HG02588 (cell line): ENCODE measurements at regions not wholly inside any gene's neighbourhood (a gene's known extent, or its start where the extent isn't known, plus 50 kb on each side); places are given as distances from the start of the nearest gene placed in this dataset.
"Not testable (repeated sequence)": the region's sequence is repeated elsewhere in the genome, so short reads cannot be mapped to it uniquely, and the experiment has no call there.

Experiments
- ATAC-seq: cut with Tn5 transposase; IDR thresholded peaks from one replicate; pipeline ENCODE4 v1.9.1; 2021; ENCODE audit warnings: mild to moderate bottlenecking, moderate library complexity; ENCODE audit not compliant: unreplicated experiment

DNA sequence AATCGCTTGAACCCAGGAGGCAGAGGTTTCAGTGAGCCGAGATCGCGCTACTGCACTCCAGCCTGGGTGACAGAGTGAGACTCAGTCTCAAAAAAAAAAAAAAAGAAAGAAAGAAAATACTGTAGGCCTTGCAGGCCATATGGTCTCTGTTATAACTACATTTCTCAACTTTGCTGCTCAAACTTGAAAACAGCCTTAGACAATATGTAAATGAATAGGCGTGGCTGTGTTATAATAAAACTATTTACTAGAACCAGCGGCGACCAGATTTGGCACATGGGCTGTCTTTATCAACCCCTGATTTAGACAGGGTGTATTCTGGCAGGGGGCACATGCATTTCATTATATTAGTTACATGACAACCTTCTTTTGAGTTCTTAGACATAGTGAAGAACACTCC is 130.0 kb downstream of the C9orf152 start:
- no peak for ATAC-seq

GRCh38 chr9:110078604-110079003 is 129.4 kb downstream of the C9orf152 start:
- ATAC-seq = no peak

DNA sequence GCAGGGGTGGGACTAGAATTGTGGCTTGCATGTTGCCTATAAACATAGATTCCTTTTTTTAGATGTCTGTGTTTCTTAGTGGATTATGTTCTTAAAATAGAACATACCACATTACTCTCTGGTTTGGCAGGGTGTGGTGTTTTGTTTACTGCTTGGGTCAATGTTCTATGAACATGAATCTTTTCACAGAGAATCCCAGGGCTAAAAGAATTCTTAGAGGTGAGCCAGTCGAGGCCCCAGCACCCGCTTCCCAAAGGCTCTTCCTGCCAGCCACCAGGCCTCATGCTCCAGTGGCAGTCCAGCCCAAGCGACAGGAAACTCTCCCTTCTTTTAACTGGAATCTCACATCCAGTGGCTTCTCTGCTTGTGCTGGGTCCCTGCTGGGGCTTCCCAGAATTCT is 126.6 kb downstream of the C9orf152 start:
- ATAC-seq = no peak

DNA sequence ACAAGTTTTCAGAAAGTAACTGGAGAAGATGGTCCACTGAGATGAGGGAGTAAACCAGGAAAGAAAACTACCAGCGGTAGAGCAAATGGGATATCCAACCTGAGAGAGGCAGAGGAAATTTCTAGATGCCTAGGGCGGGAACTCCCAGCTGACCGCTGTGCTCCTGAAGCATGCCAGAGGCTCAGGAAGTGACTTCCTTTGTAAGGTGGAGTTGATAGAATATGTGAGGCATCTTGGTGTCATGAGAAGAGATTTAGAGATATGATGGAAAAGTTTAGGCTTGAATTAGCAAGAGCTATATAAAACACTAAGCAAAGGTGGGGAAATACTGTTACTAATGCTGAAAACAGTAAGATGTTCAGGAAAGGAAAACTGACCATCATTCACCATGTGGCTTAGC is 124.1 kb downstream of the C9orf152 start:
- no peak for ATAC-seq

DNA sequence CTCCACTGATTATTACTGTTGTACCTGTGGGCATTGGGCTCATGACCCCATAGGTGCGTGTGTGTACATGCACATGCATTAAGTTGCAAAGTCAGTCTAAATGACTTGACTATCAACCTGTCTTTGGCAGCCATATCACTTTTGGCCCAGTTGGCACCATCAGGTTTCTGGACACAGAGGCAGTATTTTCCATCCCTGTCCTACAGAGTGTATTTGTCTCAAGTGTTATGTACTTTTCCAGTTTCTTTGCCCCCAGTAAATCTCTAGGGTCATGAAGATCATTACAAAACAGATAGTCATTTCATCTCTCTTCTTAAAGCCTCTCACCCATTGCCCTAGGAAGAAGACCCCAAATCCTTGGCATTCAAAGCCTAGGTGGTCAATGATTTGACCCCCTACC is 121.4 kb downstream of the C9orf152 start:
- no peak for ATAC-seq

GRCh38 chr9:110087605-110088004 is 120.4 kb downstream of the C9orf152 start:
- ATAC-seq = no peak

DNA sequence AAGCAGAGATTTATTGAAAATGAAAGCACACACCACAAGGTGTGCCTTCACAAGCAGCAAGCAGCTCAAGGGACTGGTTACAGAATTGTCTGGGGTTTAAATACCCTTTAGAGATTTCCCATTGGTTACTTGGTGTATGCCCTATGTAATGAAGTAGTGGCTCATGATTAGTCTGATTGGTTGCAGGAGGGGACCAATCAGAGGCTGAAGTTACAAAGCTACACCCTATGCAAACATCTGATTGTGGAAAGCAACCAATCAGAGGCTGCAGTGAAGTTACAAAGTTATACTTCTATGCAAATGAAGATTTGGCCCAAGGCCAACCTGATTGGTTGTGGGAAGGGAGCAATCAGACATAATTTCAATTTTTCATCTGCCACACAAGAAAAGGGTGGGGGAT is 119.9 kb downstream of the C9orf152 start:
- ATAC-seq = no peak

GRCh38 chr9:110089681-110090370 is 118.1 kb downstream of the C9orf152 start:
- ATAC-seq = no peak

DNA sequence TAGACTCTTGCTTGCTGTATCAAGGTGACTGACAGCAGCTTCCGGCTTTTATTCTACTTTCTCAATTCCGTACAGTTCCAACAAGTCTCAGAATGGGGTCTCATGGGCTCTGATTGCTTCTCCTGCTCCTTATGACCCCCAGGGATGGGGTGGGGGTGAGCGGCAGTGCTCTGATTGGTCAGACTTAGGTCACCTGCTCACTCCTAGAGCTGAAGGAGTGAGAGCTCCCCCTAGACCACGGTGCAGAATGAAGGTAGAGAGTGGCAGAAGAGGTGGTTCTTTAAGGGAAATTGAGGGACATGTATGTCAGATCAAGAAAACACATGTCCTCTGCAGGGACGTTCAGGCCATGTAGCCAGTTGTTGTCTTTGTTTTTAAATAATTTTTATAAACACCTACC is 115.2 kb downstream of the C9orf152 start:
- ATAC-seq = no peak

- no peak for ATAC-seq
These were observed 114.5 kb downstream of the C9orf152 start for GRCh38 chr9:110093417-110093816.

GRCh38 chr9:110093871-110094270 is 114.1 kb downstream of the C9orf152 start:
- ATAC-seq = no peak

- no peak for ATAC-seq
These were observed 112.8 kb downstream of the C9orf152 start for GRCh38 chr9:110095161-110095595.

DNA sequence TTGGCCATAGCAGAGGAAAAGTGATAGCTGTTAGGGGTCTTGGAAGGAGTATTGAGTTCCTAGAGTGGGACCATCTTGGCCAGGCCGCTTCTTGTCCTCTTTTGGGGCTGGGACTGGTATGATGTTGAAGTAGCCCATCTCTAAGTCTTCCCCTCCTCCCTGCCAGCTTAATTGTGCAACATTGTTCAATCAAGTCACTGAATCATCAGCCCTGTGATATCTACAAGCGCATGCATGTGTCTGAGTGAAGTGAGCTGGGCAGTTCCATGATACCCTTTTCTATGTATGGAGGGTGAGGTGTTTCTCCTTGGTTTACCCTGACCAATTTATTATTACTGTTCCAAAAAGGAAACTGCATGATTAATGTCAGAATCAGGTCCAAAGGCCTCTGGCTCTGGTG is 112.2 kb downstream of the C9orf152 start:
- ATAC-seq = no peak

DNA sequence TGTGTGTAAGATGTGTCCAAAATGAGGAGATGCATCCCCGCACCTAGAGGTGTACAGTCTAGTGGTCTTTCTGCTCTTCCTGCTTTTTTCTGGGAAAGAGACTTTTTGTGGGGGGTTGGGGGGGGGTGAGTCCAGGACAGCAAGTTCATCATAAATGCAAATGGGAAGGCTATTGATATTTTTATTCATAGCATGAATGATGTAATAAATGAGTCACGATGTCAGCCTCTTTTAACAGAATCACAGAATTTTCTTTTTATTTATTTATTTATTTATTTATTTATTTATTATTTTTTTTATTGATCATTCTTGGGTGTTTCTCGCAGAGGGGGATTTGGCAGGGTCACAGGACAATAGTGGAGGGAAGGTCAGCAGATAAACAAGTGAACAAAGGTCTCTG is 111.3 kb downstream of the C9orf152 start:
- not testable (repeated sequence) for ATAC-seq

DNA sequence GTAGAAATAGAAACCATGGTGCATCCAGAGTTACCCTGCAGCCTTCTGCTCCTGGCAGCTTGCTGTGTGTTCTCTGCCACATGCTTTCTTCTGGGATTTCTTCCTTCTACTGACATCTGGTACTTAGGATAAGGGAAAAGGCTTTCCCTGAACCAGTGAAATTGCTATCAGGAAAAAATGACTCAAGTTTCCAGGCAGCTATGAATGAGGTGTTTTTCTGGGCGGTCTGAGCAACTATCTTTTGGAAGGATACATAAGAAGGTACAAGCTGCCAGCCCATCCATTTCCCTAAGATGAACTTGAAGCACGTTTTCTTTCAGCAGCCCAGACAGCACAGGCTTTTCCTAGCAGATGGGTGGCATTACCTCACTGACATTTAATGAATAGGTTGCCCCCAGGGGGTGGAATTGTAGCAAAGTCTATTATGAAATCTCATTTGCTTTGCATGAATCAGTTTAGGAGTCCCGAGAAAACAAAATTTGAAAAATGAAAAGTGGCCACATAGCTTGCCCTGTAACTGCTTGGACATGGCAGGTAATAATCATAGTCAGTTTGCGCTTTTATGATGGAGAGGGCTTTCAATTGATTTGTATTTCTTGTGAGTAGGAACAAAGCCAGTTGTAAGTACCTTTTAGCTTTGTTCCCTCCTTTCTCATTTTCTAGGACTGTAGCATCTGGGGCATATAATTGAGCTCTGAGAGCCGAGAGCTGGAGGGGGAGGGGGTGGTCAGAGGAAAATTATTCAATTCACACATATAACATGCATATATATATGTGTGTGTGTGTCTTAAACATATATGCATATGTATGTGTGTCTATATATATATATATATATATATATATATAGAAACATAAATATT is 108.5 kb downstream of the C9orf152 start:
- ATAC-seq = no peak

- peak; percentile 87 for ATAC-seq
These were observed 106.3 kb downstream of the C9orf152 start for GRCh38 chr9:110101531-110102161.

DNA sequence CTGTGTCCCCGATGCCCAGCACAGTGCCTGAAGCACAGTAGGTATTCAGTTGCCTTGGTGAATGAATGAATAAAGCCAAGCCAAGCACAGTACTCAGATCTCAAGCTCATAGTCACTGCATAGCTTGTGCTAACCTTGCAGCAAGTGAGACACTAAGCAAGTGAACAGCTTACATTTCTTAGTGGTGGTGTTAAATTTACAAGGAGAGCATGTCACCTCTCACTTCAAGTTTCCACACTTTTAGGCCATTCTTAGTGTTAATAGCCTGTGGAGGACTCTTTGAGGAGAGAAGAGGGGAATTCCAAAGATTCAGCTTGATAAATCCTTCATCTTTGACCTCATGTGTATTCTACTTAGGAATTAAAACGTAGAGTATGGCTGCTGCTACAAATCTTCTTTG is 104.7 kb downstream of the C9orf152 start:
- no peak for ATAC-seq

DNA sequence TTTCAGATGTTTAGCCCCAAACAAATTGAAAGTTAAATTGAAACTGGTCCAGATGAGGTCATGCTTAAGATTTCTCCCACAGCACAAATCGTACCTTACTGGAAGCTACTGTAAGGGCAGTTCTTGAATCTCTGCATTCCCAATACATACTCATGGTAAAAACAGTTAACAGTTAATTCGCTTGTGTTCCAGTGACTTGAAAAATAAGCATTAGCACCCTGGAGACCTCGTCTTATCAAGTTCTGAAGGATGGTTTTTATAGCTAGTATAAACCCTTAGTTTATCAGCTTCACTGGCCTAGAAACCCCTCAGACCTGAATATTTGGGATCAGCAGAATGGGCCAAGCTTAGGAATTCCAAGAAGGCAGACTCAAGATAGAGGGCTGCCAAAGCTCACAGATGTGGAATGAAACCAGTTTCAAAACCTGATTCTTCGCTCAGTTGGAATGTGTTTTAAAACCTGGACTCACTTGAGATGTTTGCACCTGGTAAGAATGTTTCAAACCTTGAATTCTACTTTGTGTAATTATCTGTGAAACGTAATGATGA is 103.6 kb downstream of the C9orf152 start:
- no peak for ATAC-seq

- ATAC-seq = no peak
These were observed 102.9 kb downstream of the C9orf152 start for GRCh38 chr9:110105107-110105506.

- no peak for ATAC-seq
These were observed 101.3 kb downstream of the C9orf152 start for GRCh38 chr9:110106661-110107060.

GRCh38 chr9:110109333-110110092 is 98.4 kb downstream of the C9orf152 start:
- ATAC-seq = no peak
